Mammary epithelial cell (primary cell): ENCODE measurements at regions not wholly inside any gene's neighbourhood (a gene's known extent, or its start where the extent isn't known, plus 50 kb on each side); places are given as distances from the start of the nearest gene placed in this dataset.

Experiments used
- CTCF ChIP-seq, 2 donors: IDR thresholded peaks in 1 of 2; conservative IDR thresholded peaks in 1 of 2; 2 replicates each; pipeline ENCODE4 v1.5.1; 2011 to 2012; ENCODE audit warnings: inconsistent platforms in 2 of 2, low read length in 2 of 2, mild to moderate bottlenecking in 2 of 2, control low read depth in 1 of 2, low read depth in 1 of 2; ENCODE audit not compliant: insufficient read depth in 1 of 2; ENCODE audit errors: extremely low read depth in 1 of 2
- EZH2 ChIP-seq: IDR thresholded peaks from 2 replicates; pipeline ENCODE4 v1.6.1; 2012; ENCODE audit warnings: low read length, inconsistent platforms, borderline replicate concordance

GRCh38 chr20:54364365-54364764, 111.0 kb upstream of the DOK5 start:
- TF ChIP-seq EZH2, result no peak
- no peak for TF ChIP-seq CTCF (conservative IDR thresholded peaks at IDR 0.05 in 1 of 2, IDR thresholded peaks at IDR 0.05 in 1 of 2; ENCODE audit: extremely low read depth in 1 of 2, insufficient read depth in 1 of 2, low read depth in 1 of 2, low read length in 2 of 2)
